ENCODE measurements at regions not wholly inside any gene's neighbourhood (a gene's known extent, or its start where the extent isn't known, plus 50 kb on each side); places are given as distances from the start of the nearest gene placed in this dataset.
"Not testable (repeated sequence)": the region's sequence is repeated elsewhere in the genome, so short reads cannot be mapped to it uniquely, and the experiment has no call there.

DNA sequence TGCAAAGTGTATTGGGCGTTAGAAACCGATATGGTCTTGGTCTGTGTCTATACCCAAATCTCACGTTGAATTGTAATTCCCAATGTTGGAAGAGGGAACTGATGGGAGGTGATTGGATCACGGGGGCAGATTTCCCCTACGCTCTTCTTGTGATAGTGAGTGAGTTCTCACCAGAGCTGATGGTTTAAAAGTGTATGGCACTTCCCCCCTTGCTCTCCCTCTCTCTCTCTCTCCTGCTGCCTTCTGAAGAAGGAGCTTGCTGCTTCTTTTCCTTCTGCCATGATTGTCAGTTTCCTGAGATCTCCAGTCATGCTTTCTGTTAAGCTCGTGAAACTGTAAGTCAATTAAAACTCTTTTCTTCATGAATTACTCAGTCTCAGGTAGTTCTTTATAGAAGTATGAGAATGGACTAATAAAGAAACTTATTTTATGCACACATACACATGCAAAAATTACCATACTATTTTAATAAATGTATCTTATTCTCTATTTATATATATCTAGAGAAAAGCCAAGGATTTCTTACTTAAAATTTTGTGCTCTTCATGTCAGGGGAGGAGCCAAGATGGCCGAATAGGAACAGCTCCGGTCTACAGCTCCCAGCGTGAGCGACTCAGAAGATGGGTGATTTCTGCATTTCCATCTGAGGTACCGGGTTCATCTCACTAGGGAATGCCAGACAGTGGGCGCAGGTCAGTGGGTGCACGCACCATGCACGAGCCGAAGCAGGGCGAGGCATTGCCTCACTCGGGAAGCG, 1891.0 kb upstream of the FLRT2 start:
- Histone ChIP-seq H3K27me3 (ENCODE audit: insufficient read depth, low read depth, low read length) (no peaks in the 10 kb centered on the region), H4K20me1 (ENCODE audit: insufficient read depth) (no peaks in the 10 kb centered on the region), H3K9me3 (ENCODE audit: low read length) (no peaks in the 10 kb centered on the region), H3K79me2 (replicated peaks; ENCODE audit: insufficient read depth, low read length) (no peaks in the 10 kb centered on the region), H3K9me2 (ENCODE audit: insufficient read depth, low read length) (no peaks in the 10 kb centered on the region), H3K4me2 (ENCODE audit: low read length) (no peak overlapping the region), H3K9ac (ENCODE audit: low read length) (no peak overlapping the region), H3K27ac (ENCODE audit: low read length) (no peak overlapping the region), H2AFZ (ENCODE audit: low read depth, low read length) (no peak overlapping the region), H3F3A (ENCODE audit: insufficient read depth, low read length, poor library complexity, severe bottlenecking) (no peaks in the 10 kb centered on the region), H3K36me3 (ENCODE audit: insufficient read depth, low read length) (no peaks in the 10 kb centered on the region), H3K4me3 (ENCODE audit: low read length) (no peak overlapping the region)
- TF ChIP-seq EP300 (conservative IDR thresholded peaks at IDR 0.05; ENCODE audit: poor library complexity, severe bottlenecking) (no peak), MXI1 (conservative IDR thresholded peaks at IDR 0.05; ENCODE audit: poor library complexity, severe bottlenecking) (no peak), RAD21 (conservative IDR thresholded peaks at IDR 0.05) (no peak), CTCF (IDR thresholded peaks at IDR 0.05; ENCODE audit: poor library complexity, severe bottlenecking) (no peak), EZH2 (IDR thresholded peaks at IDR 0.05; ENCODE audit: borderline replicate concordance, insufficient read depth, low read length, poor library complexity, severe bottlenecking) (no peak), TAF1 (IDR thresholded peaks at IDR 0.05; ENCODE audit: low read depth) (no peak), REST (IDR thresholded peaks at IDR 0.05; ENCODE audit: borderline replicate concordance) (no peak), SMC3 (conservative IDR thresholded peaks at IDR 0.05; ENCODE audit: poor library complexity) (no peak), POLR2AphosphoS5 (IDR thresholded peaks at IDR 0.05) (no peak)

DNA sequence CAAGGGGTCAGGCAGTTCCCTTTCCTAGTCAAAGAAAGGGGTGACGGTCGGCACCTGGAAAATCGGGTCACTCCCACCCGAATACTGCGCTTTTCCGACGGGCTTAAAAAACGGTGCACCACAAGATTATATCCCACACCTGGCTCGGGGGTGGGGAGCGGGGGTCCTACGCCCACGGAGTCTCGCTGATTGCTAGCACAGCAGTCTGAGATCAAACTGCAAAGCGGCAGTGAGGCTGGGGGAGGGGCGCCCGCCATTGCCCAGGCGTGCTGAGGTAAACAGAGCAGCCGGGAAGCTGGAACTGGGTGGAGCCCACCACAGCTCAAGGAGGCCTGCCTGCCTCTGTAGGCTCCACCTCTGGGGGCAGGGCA, 1890.5 kb upstream of the FLRT2 start:
- not testable (repeated sequence) for H3K27me3 ChIP-seq (ENCODE audit: insufficient read depth, low read depth, low read length); H2AFZ ChIP-seq (ENCODE audit: low read depth, low read length); H3K9ac ChIP-seq (ENCODE audit: low read length); H3K4me3 ChIP-seq (ENCODE audit: low read length); H3K4me2 ChIP-seq (ENCODE audit: low read length); H3K9me3 ChIP-seq (ENCODE audit: low read length); H3K36me3 ChIP-seq (ENCODE audit: insufficient read depth, low read length); H3F3A ChIP-seq (ENCODE audit: insufficient read depth, low read length, poor library complexity, severe bottlenecking); H3K9me2 ChIP-seq (ENCODE audit: insufficient read depth, low read length); H3K27ac ChIP-seq (ENCODE audit: low read length); H4K20me1 ChIP-seq (ENCODE audit: insufficient read depth); H3K79me2 ChIP-seq (replicated peaks; ENCODE audit: insufficient read depth, low read length)
